IMR-90 (cell line): ENCODE measurements at regions not wholly inside any gene's neighbourhood (a gene's known extent, or its start where the extent isn't known, plus 50 kb on each side); places are given as distances from the start of the nearest gene placed in this dataset.

Experiments used
- CEBPB ChIP-seq: IDR thresholded peaks from 2 replicates; pipeline ENCODE4 v1.6.1; 2012; ENCODE audit warnings: low read depth, low read length, improper control_type of control experiment
- ELK1 ChIP-seq: fragments of 150-350 bp; IDR thresholded peaks from 2 replicates; pipeline ENCODE4 v1.6.1; 2016; ENCODE audit warnings: low read depth, mild to moderate bottlenecking, low read length, moderate library complexity, borderline replicate concordance
- POLR2A ChIP-seq: IDR thresholded peaks from 2 replicates; pipeline ENCODE4 v1.6.1; 2012; ENCODE audit warnings: mild to moderate bottlenecking, low read depth, low read length
- RFX5 ChIP-seq: IDR thresholded peaks from 2 replicates; pipeline ENCODE4 v1.8.0; 2012; ENCODE audit warnings: low read depth, mild to moderate bottlenecking, low read length, moderate library complexity
- TF ChIP-seq, protein P1 (sequence below): conservative IDR thresholded peaks from 2 replicates; pipeline ENCODE4 v1.5.1; 2012; ENCODE audit warnings: mild to moderate bottlenecking, low read depth, low read length, improper control_type of control experiment
- TF ChIP-seq, protein P2 (sequence below): fragments of 150-350 bp; IDR thresholded peaks from 2 replicates; pipeline ENCODE4 v1.6.1; 2017; ENCODE audit warnings: mild to moderate bottlenecking, antibody characterized with exemption, low read length, low read depth

DNA sequence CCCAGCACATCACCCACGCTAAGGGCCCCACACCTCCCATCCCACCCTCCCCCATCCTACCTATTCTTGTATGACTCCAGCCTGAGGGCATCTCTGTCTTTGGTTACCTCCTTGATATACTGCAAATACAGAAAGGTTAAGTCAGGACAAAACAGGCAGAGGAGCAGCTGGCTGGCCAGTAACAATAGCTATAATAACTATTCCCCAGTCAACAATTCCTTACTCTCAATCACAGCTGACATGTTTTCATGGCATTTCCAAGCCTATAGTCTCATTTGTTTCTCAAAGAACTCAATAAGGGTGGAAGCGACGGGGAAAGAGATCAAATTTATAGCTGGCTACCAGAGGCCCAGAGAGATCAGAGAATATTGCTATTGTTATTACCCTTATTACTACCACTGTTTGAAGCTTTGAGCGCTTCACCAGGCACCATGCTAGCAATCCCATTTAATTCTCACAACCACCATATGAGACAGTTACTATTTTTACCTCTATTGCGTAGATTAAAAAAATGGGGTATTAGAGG lies 93.0 kb upstream of the C2CD4B start:
- TF ChIP-seq CEBPB: no peak
- TF ChIP-seq POLR2A: no peak
- no peak for TF ChIP-seq ELK1
- no peak for TF ChIP-seq RFX5
- TF ChIP-seq, protein P1, sequence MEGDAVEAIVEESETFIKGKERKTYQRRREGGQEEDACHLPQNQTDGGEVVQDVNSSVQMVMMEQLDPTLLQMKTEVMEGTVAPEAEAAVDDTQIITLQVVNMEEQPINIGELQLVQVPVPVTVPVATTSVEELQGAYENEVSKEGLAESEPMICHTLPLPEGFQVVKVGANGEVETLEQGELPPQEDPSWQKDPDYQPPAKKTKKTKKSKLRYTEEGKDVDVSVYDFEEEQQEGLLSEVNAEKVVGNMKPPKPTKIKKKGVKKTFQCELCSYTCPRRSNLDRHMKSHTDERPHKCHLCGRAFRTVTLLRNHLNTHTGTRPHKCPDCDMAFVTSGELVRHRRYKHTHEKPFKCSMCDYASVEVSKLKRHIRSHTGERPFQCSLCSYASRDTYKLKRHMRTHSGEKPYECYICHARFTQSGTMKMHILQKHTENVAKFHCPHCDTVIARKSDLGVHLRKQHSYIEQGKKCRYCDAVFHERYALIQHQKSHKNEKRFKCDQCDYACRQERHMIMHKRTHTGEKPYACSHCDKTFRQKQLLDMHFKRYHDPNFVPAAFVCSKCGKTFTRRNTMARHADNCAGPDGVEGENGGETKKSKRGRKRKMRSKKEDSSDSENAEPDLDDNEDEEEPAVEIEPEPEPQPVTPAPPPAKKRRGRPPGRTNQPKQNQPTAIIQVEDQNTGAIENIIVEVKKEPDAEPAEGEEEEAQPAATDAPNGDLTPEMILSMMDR: no peak
- TF ChIP-seq, protein P2, sequence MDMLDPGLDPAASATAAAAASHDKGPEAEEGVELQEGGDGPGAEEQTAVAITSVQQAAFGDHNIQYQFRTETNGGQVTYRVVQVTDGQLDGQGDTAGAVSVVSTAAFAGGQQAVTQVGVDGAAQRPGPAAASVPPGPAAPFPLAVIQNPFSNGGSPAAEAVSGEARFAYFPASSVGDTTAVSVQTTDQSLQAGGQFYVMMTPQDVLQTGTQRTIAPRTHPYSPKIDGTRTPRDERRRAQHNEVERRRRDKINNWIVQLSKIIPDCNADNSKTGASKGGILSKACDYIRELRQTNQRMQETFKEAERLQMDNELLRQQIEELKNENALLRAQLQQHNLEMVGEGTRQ: no peak
